ENCODE measurements at regions not wholly inside any gene's neighbourhood (a gene's known extent, or its start where the extent isn't known, plus 50 kb on each side); places are given as distances from the start of the nearest gene placed in this dataset.
A peak's percentile ranks its signal among the peaks of the same experiment; 100 is the strongest.
"Not testable (repeated sequence)": the region's sequence is repeated elsewhere in the genome, so short reads cannot be mapped to it uniquely, and the experiment has no call there.

GRCh38 chr2:110394769-110395168, 77.8 kb downstream of the LIMS4 start:
- not testable (repeated sequence) for H3K27me3 ChIP-seq; H3K4me1 ChIP-seq; H3K36me3 ChIP-seq; DNase-seq; H3K4me3 ChIP-seq; H3K27ac ChIP-seq; H3K9me3 ChIP-seq (replicated peaks)

- not testable (repeated sequence) for H3K4me3 ChIP-seq; H3K9me3 ChIP-seq (replicated peaks); H3K36me3 ChIP-seq; DNase-seq; H3K4me1 ChIP-seq; H3K27ac ChIP-seq; H3K27me3 ChIP-seq
Measured at GRCh38 chr2:110392366-110392765, 80.2 kb downstream of the LIMS4 start.

GRCh38 chr2:110391035-110391418, 81.6 kb downstream of the LIMS4 start:
- not testable (repeated sequence) for H3K4me1 ChIP-seq; H3K36me3 ChIP-seq; DNase-seq; H3K4me3 ChIP-seq; H3K9me3 ChIP-seq (replicated peaks); H3K27ac ChIP-seq; H3K27me3 ChIP-seq

GRCh38 chr2:110390351-110391034, 82.1 kb downstream of the LIMS4 start:
- not testable (repeated sequence) for H3K36me3 ChIP-seq; H3K4me1 ChIP-seq; H3K9me3 ChIP-seq (replicated peaks); H3K27ac ChIP-seq; H3K27me3 ChIP-seq; H3K4me3 ChIP-seq
- DNase-seq = peak in 1 of 2 experiments; percentile 1

- not testable (repeated sequence) for H3K4me1 ChIP-seq; DNase-seq; H3K4me3 ChIP-seq; H3K27me3 ChIP-seq; H3K9me3 ChIP-seq (replicated peaks); H3K27ac ChIP-seq; H3K36me3 ChIP-seq
Measured at GRCh38 chr2:110387044-110387443, 85.6 kb downstream of the LIMS4 start.

GRCh38 chr2:110386546-110386945, 86.1 kb downstream of the LIMS4 start:
- H3K9me3 ChIP-seq (replicated peaks); H3K4me1 ChIP-seq; H3K27ac ChIP-seq; H3K27me3 ChIP-seq; H3K36me3 ChIP-seq; DNase-seq; H3K4me3 ChIP-seq: not testable (repeated sequence)

- not testable (repeated sequence) for H3K27me3 ChIP-seq; DNase-seq; H3K4me3 ChIP-seq; H3K4me1 ChIP-seq; H3K9me3 ChIP-seq (replicated peaks); H3K27ac ChIP-seq; H3K36me3 ChIP-seq
Measured at GRCh38 chr2:110384736-110385119, 87.9 kb downstream of the LIMS4 start.

GRCh38 chr2:110384109-110384735, 88.4 kb downstream of the LIMS4 start:
- not testable (repeated sequence) for H3K9me3 ChIP-seq (replicated peaks); H3K27ac ChIP-seq; H3K27me3 ChIP-seq; H3K36me3 ChIP-seq; H3K4me1 ChIP-seq; DNase-seq; H3K4me3 ChIP-seq

GRCh38 chr2:110383163-110384048, 89.2 kb downstream of the LIMS4 start:
- not testable (repeated sequence) for H3K4me1 ChIP-seq; H3K4me3 ChIP-seq; H3K27me3 ChIP-seq; H3K36me3 ChIP-seq; H3K27ac ChIP-seq; H3K9me3 ChIP-seq (replicated peaks); DNase-seq

- not testable (repeated sequence) for DNase-seq; H3K27ac ChIP-seq; H3K4me3 ChIP-seq; H3K4me1 ChIP-seq; H3K9me3 ChIP-seq (replicated peaks); H3K27me3 ChIP-seq; H3K36me3 ChIP-seq
Measured at GRCh38 chr2:110373519-110373918, 99.1 kb downstream of the LIMS4 start.

GRCh38 chr2:110371633-110372032, 101.0 kb downstream of the LIMS4 start:
- H3K9me3 ChIP-seq (replicated peaks); H3K4me1 ChIP-seq; H3K27me3 ChIP-seq; H3K27ac ChIP-seq; H3K4me3 ChIP-seq; DNase-seq; H3K36me3 ChIP-seq: not testable (repeated sequence)

GRCh38 chr2:110357616-110358015, 115.0 kb downstream of the LIMS4 start:
- not testable (repeated sequence) for H3K9me3 ChIP-seq (replicated peaks); H3K4me1 ChIP-seq; H3K27me3 ChIP-seq; H3K4me3 ChIP-seq; H3K27ac ChIP-seq; DNase-seq; H3K36me3 ChIP-seq

- H3K27ac ChIP-seq; H3K4me1 ChIP-seq; H3K9me3 ChIP-seq (replicated peaks); H3K27me3 ChIP-seq; DNase-seq; H3K4me3 ChIP-seq; H3K36me3 ChIP-seq: not testable (repeated sequence)
Measured at GRCh38 chr2:110354294-110355018, 118.2 kb downstream of the LIMS4 start.

GRCh38 chr2:110350718-110351117, 121.9 kb downstream of the LIMS4 start:
- not testable (repeated sequence) for H3K27me3 ChIP-seq; H3K4me3 ChIP-seq; H3K36me3 ChIP-seq; DNase-seq; H3K4me1 ChIP-seq; H3K27ac ChIP-seq; H3K9me3 ChIP-seq (replicated peaks)

GRCh38 chr2:110348902-110349301, 123.7 kb downstream of the LIMS4 start:
- H3K27ac ChIP-seq; H3K4me3 ChIP-seq; DNase-seq; H3K36me3 ChIP-seq; H3K9me3 ChIP-seq (replicated peaks); H3K4me1 ChIP-seq; H3K27me3 ChIP-seq: not testable (repeated sequence)
